LNCaP clone FGC (cell line): ENCODE measurements at regions not wholly inside any gene's neighbourhood (a gene's known extent, or its start where the extent isn't known, plus 50 kb on each side); places are given as distances from the start of the nearest gene placed in this dataset.

Experiments used
- DNase-seq: peaks from one replicate; pipeline ENCODE4 v3.0.0-alpha.2; 2011; ENCODE audit warnings: low read depth
- H3K4me3 ChIP-seq: 2 replicates; pipeline ENCODE4 v1.5.1; 2011; ENCODE audit warnings: mild to moderate bottlenecking, low read depth, low read length, control low read depth
- CTCF ChIP-seq: IDR thresholded peaks from 2 replicates; pipeline ENCODE4 v1.5.1; 2012; ENCODE audit warnings: mild to moderate bottlenecking; ENCODE audit not compliant: control insufficient read depth, insufficient read depth; ENCODE audit errors: extremely low read depth

DNA sequence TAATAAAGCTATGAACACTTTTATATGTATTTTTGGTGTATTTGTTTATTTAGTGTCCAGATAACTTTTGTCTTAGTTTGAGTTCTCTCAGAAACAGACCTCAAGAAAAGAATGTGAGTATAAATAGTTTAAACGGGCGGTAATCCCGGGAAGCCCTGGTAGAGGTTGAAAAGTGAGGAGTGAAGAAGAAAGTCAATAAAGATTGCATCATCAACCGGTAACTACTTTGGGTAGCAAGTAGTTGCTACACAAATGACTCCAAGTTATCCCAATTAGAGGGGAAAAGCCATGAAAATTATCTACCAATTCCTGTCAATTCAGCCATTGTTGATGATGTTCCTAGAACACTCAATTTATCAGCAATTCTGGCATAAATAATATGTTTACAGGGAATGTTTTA is 870.3 kb upstream of the RAG2 start:
- no peak overlapping the region for H3K4me3 ChIP-seq
- no peak for TF ChIP-seq CTCF
- no peak for DNase-seq

DNA sequence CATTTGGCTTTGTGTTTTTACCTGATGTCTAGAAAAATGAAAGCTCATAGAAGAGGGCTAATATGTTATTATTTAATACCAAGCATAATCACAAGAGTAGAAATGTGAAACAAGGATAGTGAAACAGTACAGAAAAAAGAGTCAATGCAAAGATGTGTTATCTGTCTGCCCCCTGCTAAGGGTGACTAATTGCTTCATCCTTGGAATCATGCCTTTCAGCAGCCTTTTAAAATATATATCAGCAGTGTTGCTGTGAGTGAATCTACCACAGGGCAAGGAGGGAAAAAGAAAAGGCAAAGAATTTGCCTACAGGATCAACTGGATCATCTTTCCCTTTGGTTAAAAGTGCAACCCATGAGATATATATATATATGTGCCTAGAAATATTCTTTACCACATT is 867.2 kb upstream of the RAG2 start:
- no peak for DNase-seq
- H3K4me3 ChIP-seq: no peak overlapping the region
- TF ChIP-seq CTCF: no peak

- TF ChIP-seq CTCF: no peak
- DNase-seq: no peak
- no peak overlapping the region for H3K4me3 ChIP-seq
Measured at GRCh38 chr11:37459456-37459855, 861.4 kb upstream of the RAG2 start.

DNA sequence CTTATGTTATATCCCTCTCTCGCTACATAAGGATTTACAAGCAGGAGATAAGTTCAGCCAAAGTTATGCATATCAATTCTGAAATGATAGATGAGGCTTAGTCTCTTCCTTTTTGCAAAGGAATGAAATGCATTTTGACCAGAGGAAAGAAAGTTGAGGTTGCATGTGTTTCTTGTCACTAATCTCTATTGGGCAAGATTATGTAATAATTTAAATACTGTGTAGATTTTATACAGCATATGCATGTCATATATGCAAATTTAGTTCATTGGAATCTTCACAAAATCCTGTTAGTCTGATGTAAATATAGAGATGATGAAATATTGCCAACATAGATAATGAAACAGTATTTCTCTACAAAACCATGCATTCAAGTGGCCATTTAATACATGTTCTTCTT is 858.7 kb upstream of the RAG2 start:
- no peak overlapping the region for H3K4me3 ChIP-seq
- no peak for TF ChIP-seq CTCF
- no peak for DNase-seq

- DNase-seq: no peak
- H3K4me3 ChIP-seq: no peak overlapping the region
- no peak for TF ChIP-seq CTCF
Measured at GRCh38 chr11:37451903-37452302, 853.9 kb upstream of the RAG2 start.

DNA sequence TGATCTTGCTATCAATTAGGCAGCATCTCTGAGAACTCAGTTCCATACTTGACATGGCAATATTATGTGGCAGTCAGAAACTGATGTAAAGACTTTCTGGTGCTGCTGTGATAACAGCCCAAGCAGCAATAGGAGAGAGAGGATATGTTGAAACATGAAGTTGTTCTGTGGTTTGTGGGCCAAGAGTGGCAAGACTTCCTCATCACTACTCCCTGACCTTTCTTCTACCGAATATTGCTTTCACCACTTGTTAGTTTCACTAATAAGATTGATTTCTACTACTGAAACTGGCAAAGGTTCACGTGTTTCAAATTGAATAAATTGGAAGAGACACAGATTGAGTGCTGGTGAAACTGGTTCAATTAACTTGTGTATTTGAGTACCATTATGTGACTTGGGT is 852.6 kb upstream of the RAG2 start:
- TF ChIP-seq CTCF: no peak
- no peak for DNase-seq
- no peak overlapping the region for H3K4me3 ChIP-seq

DNA sequence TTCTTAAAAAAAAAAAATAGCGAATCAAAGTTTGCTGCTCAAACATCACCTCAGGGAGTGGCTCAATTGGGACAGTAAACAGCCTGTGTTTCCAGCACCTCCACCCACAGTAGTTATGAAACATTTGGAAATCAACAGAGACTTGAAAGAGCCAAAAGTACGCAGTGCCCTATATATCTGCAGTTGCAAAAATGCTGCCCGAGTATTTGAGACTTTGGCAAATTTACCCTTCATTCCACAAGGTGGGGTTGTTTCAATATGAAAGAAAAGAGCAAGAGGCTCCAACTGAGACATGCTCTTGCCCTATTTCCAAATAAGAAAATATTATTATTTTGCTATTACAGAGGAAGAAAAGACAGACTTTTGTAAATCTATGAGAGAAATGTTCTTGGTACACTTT is 851.1 kb upstream of the RAG2 start:
- H3K4me3 ChIP-seq: no peak overlapping the region
- TF ChIP-seq CTCF: peak; percentile 40
- DNase-seq: peak; percentile 18
